ENCODE measurements at regions not wholly inside any gene's neighbourhood (a gene's known extent, or its start where the extent isn't known, plus 50 kb on each side); places are given as distances from the start of the nearest gene placed in this dataset.

- Histone ChIP-seq H3K4me3 (ENCODE audit: low read length in 3 of 3) (no peak overlapping the region), H3K9ac (ENCODE audit: low read depth in 1 of 3, low read length in 3 of 3) (no peak overlapping the region), H3K27me3 (ENCODE audit: control insufficient read depth in 3 of 3, insufficient read depth in 3 of 3, low read length in 3 of 3) (no peaks in the 10 kb centered on the region), H3K36me3 (ENCODE audit: control insufficient read depth in 3 of 3, insufficient read depth in 3 of 3, low read length in 3 of 3) (no peaks in the 10 kb centered on the region), H3K27ac (ENCODE audit: low read depth, low read length) (no peak overlapping the region), H3K9me3 (ENCODE audit: control insufficient read depth in 3 of 3, low read length in 3 of 3) (no peaks in the 10 kb centered on the region), H3K4me1 (ENCODE audit: control insufficient read depth in 3 of 3, insufficient read depth in 3 of 3, low read length in 3 of 3) (peaks cover 0 to 4% (median 0%) of the 10 kb centered on the region in 3 donors)
Observed at GRCh38 chr11:128052912-128053641, 534.3 kb downstream of the ETS1 start.

- no peaks in the 10 kb centered on the region for H3K36me3 ChIP-seq (ENCODE audit: control insufficient read depth in 3 of 3, insufficient read depth in 3 of 3, low read length in 3 of 3)
- no peaks in the 10 kb centered on the region for H3K9me3 ChIP-seq (ENCODE audit: control insufficient read depth in 3 of 3, low read length in 3 of 3)
- no peak overlapping the region for H3K4me3 ChIP-seq (ENCODE audit: low read length in 3 of 3)
- no peak overlapping the region for H3K27ac ChIP-seq (ENCODE audit: low read depth, low read length)
- no peaks in the 10 kb centered on the region for H3K27me3 ChIP-seq (ENCODE audit: control insufficient read depth in 3 of 3, insufficient read depth in 3 of 3, low read length in 3 of 3)
- no peak overlapping the region for H3K9ac ChIP-seq (ENCODE audit: low read depth in 1 of 3, low read length in 3 of 3)
- H3K4me1 ChIP-seq (ENCODE audit: control insufficient read depth in 3 of 3, insufficient read depth in 3 of 3, low read length in 3 of 3): no peaks in the 10 kb centered on the region
Observed at GRCh38 chr11:128048121-128048520, 539.2 kb downstream of the ETS1 start.

GRCh38 chr11:128047026-128047425, 540.3 kb downstream of the ETS1 start:
- H3K27me3 ChIP-seq (ENCODE audit: control insufficient read depth in 3 of 3, insufficient read depth in 3 of 3, low read length in 3 of 3): no peaks in the 10 kb centered on the region
- H3K4me1 ChIP-seq (ENCODE audit: control insufficient read depth in 3 of 3, insufficient read depth in 3 of 3, low read length in 3 of 3): no peaks in the 10 kb centered on the region
- H3K27ac ChIP-seq (ENCODE audit: low read depth, low read length): no peak overlapping the region
- no peaks in the 10 kb centered on the region for H3K36me3 ChIP-seq (ENCODE audit: control insufficient read depth in 3 of 3, insufficient read depth in 3 of 3, low read length in 3 of 3)
- no peak overlapping the region for H3K9ac ChIP-seq (ENCODE audit: low read depth in 1 of 3, low read length in 3 of 3)
- no peaks in the 10 kb centered on the region for H3K9me3 ChIP-seq (ENCODE audit: control insufficient read depth in 3 of 3, low read length in 3 of 3)
- no peak overlapping the region for H3K4me3 ChIP-seq (ENCODE audit: low read length in 3 of 3)

DNA sequence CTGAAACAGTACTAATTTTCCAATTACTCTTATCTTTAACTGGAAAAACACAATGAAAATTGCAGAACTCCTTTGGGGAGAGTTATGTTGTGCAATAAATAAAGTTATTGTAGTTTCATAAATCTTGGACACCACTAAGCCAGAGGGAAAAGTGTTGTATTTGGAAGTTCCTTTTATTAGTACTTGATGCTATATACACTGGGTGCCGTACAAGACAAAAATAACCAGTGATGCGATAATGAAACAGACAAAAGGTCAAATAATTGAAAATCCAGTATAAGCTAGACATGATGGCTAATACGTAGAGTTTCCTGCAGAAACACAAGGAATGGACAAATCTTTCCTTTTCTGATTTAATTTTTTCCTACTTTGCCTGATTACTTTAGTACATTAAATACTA, 541.1 kb downstream of the ETS1 start:
- H3K27me3 ChIP-seq (ENCODE audit: control insufficient read depth in 3 of 3, insufficient read depth in 3 of 3, low read length in 3 of 3): peaks cover 0 to 2% (median 0%) of the 10 kb centered on the region in 3 donors
- no peaks in the 10 kb centered on the region for H3K4me1 ChIP-seq (ENCODE audit: control insufficient read depth in 3 of 3, insufficient read depth in 3 of 3, low read length in 3 of 3)
- no peak overlapping the region for H3K27ac ChIP-seq (ENCODE audit: low read depth, low read length)
- H3K4me3 ChIP-seq (ENCODE audit: low read length in 3 of 3): no peak overlapping the region
- H3K9ac ChIP-seq (ENCODE audit: low read depth in 1 of 3, low read length in 3 of 3): no peak overlapping the region
- no peaks in the 10 kb centered on the region for H3K9me3 ChIP-seq (ENCODE audit: control insufficient read depth in 3 of 3, low read length in 3 of 3)
- no peaks in the 10 kb centered on the region for H3K36me3 ChIP-seq (ENCODE audit: control insufficient read depth in 3 of 3, insufficient read depth in 3 of 3, low read length in 3 of 3)

- Histone ChIP-seq H3K9me3 (ENCODE audit: control insufficient read depth in 3 of 3, low read length in 3 of 3) (no peaks in the 10 kb centered on the region), H3K36me3 (ENCODE audit: control insufficient read depth in 3 of 3, insufficient read depth in 3 of 3, low read length in 3 of 3) (no peaks in the 10 kb centered on the region)
Observed at GRCh38 chr11:128045094-128045725, 542.1 kb downstream of the ETS1 start.

DNA sequence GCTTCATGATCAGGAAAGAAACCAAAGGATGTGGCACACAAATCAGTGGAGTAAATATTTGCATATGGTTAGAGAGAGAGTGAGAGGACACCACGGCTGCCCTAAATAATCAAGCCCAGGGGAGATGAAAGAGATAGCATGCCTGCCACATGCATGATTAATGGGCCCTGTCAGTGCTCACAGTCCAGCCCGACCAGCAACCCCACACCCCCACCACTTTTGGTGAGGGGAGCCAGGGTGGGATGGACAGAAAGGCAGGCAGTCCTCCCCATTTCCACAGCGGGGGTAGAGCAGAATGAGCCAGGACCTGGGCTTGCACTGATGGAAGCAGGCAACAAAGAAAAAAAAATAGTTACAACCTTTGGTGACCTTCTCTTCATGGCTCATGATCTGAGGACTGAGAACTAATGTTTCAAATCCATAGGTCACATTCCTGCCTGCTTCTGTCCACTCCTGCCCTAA, 545.0 kb downstream of the ETS1 start:
- Histone ChIP-seq H3K4me1 (ENCODE audit: control insufficient read depth in 3 of 3, insufficient read depth in 3 of 3, low read length in 3 of 3) (no peaks in the 10 kb centered on the region), H3K27ac (ENCODE audit: low read depth, low read length) (no peak overlapping the region), H3K36me3 (ENCODE audit: control insufficient read depth in 3 of 3, insufficient read depth in 3 of 3, low read length in 3 of 3) (no peaks in the 10 kb centered on the region), H3K9me3 (ENCODE audit: control insufficient read depth in 3 of 3, low read length in 3 of 3) (no peaks in the 10 kb centered on the region), H3K4me3 (ENCODE audit: low read length in 3 of 3) (no peak overlapping the region), H3K27me3 (ENCODE audit: control insufficient read depth in 3 of 3, insufficient read depth in 3 of 3, low read length in 3 of 3) (peaks cover 0 to 8% (median 0%) of the 10 kb centered on the region in 3 donors), H3K9ac (ENCODE audit: low read depth in 1 of 3, low read length in 3 of 3) (no peak overlapping the region)

More at GRCh38 chr11:128045094-128045725, 542.1 kb downstream of the ETS1 start:
- Histone ChIP-seq H3K27ac (ENCODE audit: low read depth, low read length) (no peak overlapping the region), H3K4me1 (ENCODE audit: control insufficient read depth in 3 of 3, insufficient read depth in 3 of 3, low read length in 3 of 3) (no peaks in the 10 kb centered on the region), H3K27me3 (ENCODE audit: control insufficient read depth in 3 of 3, insufficient read depth in 3 of 3, low read length in 3 of 3) (peaks cover 0 to 2% (median 0%) of the 10 kb centered on the region in 3 donors), H3K4me3 (ENCODE audit: low read length in 3 of 3) (no peak overlapping the region), H3K9ac (ENCODE audit: low read depth in 1 of 3, low read length in 3 of 3) (no peak overlapping the region)

DNA sequence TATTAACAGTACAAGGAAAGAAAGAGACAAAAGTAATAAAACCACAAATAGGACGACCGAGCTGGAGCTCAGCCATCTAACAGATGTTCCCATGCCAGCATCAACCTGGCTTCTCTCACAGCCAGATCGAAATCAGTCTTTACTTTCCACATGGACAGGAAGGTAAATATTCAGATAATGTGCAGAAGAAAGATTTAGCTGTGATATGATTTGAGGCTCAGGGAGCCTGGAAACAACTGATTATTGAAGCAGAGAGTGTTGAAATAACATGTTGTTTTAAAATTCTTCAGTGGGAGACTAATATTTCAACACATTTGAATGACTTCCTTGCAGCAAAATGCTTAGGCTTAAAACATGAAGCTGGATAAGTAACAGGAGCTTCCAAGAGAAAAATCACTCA, 546.8 kb downstream of the ETS1 start:
- Histone ChIP-seq H3K4me3 (ENCODE audit: low read length in 3 of 3) (no peak overlapping the region), H3K27me3 (ENCODE audit: control insufficient read depth in 3 of 3, insufficient read depth in 3 of 3, low read length in 3 of 3) (peaks cover 0 to 20% (median 3%) of the 10 kb centered on the region in 3 donors), H3K9me3 (ENCODE audit: control insufficient read depth in 3 of 3, low read length in 3 of 3) (no peaks in the 10 kb centered on the region), H3K4me1 (ENCODE audit: control insufficient read depth in 3 of 3, insufficient read depth in 3 of 3, low read length in 3 of 3) (no peaks in the 10 kb centered on the region), H3K36me3 (ENCODE audit: control insufficient read depth in 3 of 3, insufficient read depth in 3 of 3, low read length in 3 of 3) (no peaks in the 10 kb centered on the region), H3K27ac (ENCODE audit: low read depth, low read length) (no peak overlapping the region), H3K9ac (ENCODE audit: low read depth in 1 of 3, low read length in 3 of 3) (no peak overlapping the region)

DNA sequence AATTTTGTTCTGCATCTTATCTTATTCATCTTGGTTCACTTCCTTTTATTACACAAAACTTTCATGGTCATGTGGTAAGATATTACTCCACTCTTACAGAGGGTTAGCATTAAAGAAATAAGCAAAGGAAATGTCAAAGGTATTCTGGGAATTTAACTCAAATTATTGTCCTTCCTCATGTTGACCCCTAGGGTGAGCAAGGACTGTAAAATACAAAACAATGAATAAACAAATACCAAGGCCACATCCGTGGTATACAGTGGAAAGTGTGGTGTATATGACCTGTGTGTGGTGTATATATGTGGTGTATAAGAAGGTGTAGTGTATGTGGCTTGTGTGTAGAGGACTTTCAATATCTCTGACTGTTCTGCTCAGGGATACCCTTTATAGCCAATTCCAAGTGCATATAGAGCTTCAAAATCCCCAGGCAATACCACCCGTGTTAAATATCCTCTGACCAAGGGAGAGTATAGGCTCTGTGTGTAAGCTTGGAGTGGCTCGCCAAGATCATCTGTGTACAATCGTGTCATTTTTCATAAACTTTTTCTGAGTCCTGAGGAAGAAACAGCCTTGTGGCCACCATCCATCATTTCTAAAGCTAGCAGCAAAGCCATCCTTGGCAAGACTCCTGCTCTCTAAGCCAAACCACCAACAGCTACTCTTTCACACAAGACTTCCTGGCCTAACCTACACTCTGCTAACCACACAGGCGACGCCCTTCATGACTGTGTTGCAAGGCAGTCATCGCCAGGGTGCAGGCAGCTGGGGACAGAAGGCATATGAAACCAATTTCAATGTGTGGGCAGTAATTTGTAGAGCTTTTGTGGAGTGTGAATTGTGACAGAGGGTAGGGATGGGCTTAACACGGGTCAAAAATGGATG, 548.0 kb downstream of the ETS1 start:
- H3K36me3 ChIP-seq (ENCODE audit: control insufficient read depth in 3 of 3, insufficient read depth in 3 of 3, low read length in 3 of 3): no peaks in the 10 kb centered on the region
- H3K9me3 ChIP-seq (ENCODE audit: control insufficient read depth in 3 of 3, low read length in 3 of 3): no peaks in the 10 kb centered on the region
- H3K4me1 ChIP-seq (ENCODE audit: control insufficient read depth in 3 of 3, insufficient read depth in 3 of 3, low read length in 3 of 3): no peaks in the 10 kb centered on the region
- peaks cover 0 to 25% (median 3%) of the 10 kb centered on the region in 3 donors for H3K27me3 ChIP-seq (ENCODE audit: control insufficient read depth in 3 of 3, insufficient read depth in 3 of 3, low read length in 3 of 3)
- no peak overlapping the region for H3K4me3 ChIP-seq (ENCODE audit: low read length in 3 of 3)
- H3K9ac ChIP-seq (ENCODE audit: low read depth in 1 of 3, low read length in 3 of 3): no peak overlapping the region
- H3K27ac ChIP-seq (ENCODE audit: low read depth, low read length): no peak overlapping the region

GRCh38 chr11:128036556-128037093, 550.7 kb downstream of the ETS1 start:
- H3K4me3 ChIP-seq (ENCODE audit: low read length in 3 of 3): no peak overlapping the region
- H3K9ac ChIP-seq (ENCODE audit: low read depth in 1 of 3, low read length in 3 of 3): no peak overlapping the region
- H3K4me1 ChIP-seq (ENCODE audit: control insufficient read depth in 3 of 3, insufficient read depth in 3 of 3, low read length in 3 of 3): no peaks in the 10 kb centered on the region
- no peaks in the 10 kb centered on the region for H3K9me3 ChIP-seq (ENCODE audit: control insufficient read depth in 3 of 3, low read length in 3 of 3)
- H3K27ac ChIP-seq (ENCODE audit: low read depth, low read length): no peak overlapping the region
- peaks cover 0 to 23% (median 3%) of the 10 kb centered on the region in 3 donors for H3K27me3 ChIP-seq (ENCODE audit: control insufficient read depth in 3 of 3, insufficient read depth in 3 of 3, low read length in 3 of 3)
- no peaks in the 10 kb centered on the region for H3K36me3 ChIP-seq (ENCODE audit: control insufficient read depth in 3 of 3, insufficient read depth in 3 of 3, low read length in 3 of 3)
